NCI-H446 treated with DMSO at 0.1 percent for 48 hours (cell line): ENCODE measurements at regions not wholly inside any gene's neighbourhood (a gene's known extent, or its start where the extent isn't known, plus 50 kb on each side); places are given as distances from the start of the nearest gene placed in this dataset.
"Not testable (repeated sequence)": the region's sequence is repeated elsewhere in the genome, so short reads cannot be mapped to it uniquely, and the experiment has no call there.

Experiments used
- DNase-seq: peaks from one replicate; lab custom pipeline; 2025; lab: John Stamatoyannopoulos, UW

- no peak for DNase-seq
Observed at GRCh38 chr5:57676222-57677098, 193.8 kb upstream of the ACTBL2 start.

- DNase-seq, result no peak
Observed at GRCh38 chr5:57675236-57675635, 192.6 kb upstream of the ACTBL2 start.

GRCh38 chr5:57671371-57671770 lies 188.8 kb upstream of the ACTBL2 start:
- DNase-seq, result no peak

- DNase-seq, result no peak
Observed at GRCh38 chr5:57666582-57666981, 184.0 kb upstream of the ACTBL2 start.

GRCh38 chr5:57665146-57665936 lies 182.7 kb upstream of the ACTBL2 start:
- no peak for DNase-seq

GRCh38 chr5:57664700-57665099 lies 182.1 kb upstream of the ACTBL2 start:
- no peak for DNase-seq

- no peak for DNase-seq
Observed at GRCh38 chr5:57663466-57663865, 180.9 kb upstream of the ACTBL2 start.

- DNase-seq, result no peak
Observed at GRCh38 chr5:57662991-57663390, 180.4 kb upstream of the ACTBL2 start.

GRCh38 chr5:57659886-57660285 lies 177.3 kb upstream of the ACTBL2 start:
- DNase-seq, result no peak

- no peak for DNase-seq
Observed at GRCh38 chr5:57658018-57658417, 175.4 kb upstream of the ACTBL2 start.

- no peak for DNase-seq
Observed at GRCh38 chr5:57655228-57655627, 172.6 kb upstream of the ACTBL2 start.

GRCh38 chr5:57653636-57654290 lies 171.2 kb upstream of the ACTBL2 start:
- DNase-seq, result no peak

- DNase-seq, result no peak
Observed at GRCh38 chr5:57651127-57651526, 168.5 kb upstream of the ACTBL2 start.

GRCh38 chr5:57650360-57651069 lies 167.9 kb upstream of the ACTBL2 start:
- DNase-seq, result peak; percentile 19

- no peak for DNase-seq
Observed at GRCh38 chr5:57642698-57643097, 160.1 kb upstream of the ACTBL2 start.

GRCh38 chr5:57642066-57642465 lies 159.5 kb upstream of the ACTBL2 start:
- no peak for DNase-seq

GRCh38 chr5:57635146-57635777 lies 152.7 kb upstream of the ACTBL2 start:
- DNase-seq, result no peak

GRCh38 chr5:57632937-57633336 lies 150.3 kb upstream of the ACTBL2 start:
- DNase-seq, result no peak

- not testable (repeated sequence) for DNase-seq
Observed at GRCh38 chr5:57631139-57631538, 148.5 kb upstream of the ACTBL2 start.

- DNase-seq, result no peak
Observed at GRCh38 chr5:57627661-57628060, 145.1 kb upstream of the ACTBL2 start.

- no peak for DNase-seq
Observed at GRCh38 chr5:57626703-57627102, 144.1 kb upstream of the ACTBL2 start.

- no peak for DNase-seq
Observed at GRCh38 chr5:57621624-57622023, 139.0 kb upstream of the ACTBL2 start.
